Chondrocyte (in vitro differentiated cells): ENCODE measurements at regions not wholly inside any gene's neighbourhood (a gene's known extent, or its start where the extent isn't known, plus 50 kb on each side); places are given as distances from the start of the nearest gene placed in this dataset.
"Not testable (repeated sequence)": the region's sequence is repeated elsewhere in the genome, so short reads cannot be mapped to it uniquely, and the experiment has no call there.

Source experiments
- DNase-seq: peaks from one replicate; pipeline ENCODE4 v3.0.0; 2021; ENCODE audit warnings: mixed read lengths, low spot score
- H3K27ac Mint-ChIP-seq: one replicate; pipeline ENCODE4 v1.8.0; 2021; ENCODE audit warnings: mild to moderate bottlenecking, moderate library complexity, mixed read lengths; ENCODE audit not compliant: unreplicated experiment
- H3K27me3 Mint-ChIP-seq: 2 replicates; pipeline ENCODE4 v1.8.0; 2021; ENCODE audit warnings: low read depth, mixed read lengths
- H3K36me3 Mint-ChIP-seq: 2 replicates; pipeline ENCODE4 v1.8.0; 2021; ENCODE audit warnings: low read depth, mixed read lengths
- H3K4me1 Mint-ChIP-seq: 2 replicates; pipeline ENCODE4 v1.8.0; 2021; ENCODE audit warnings: low read depth, mild to moderate bottlenecking, mixed read lengths
- H3K4me3 Mint-ChIP-seq: one replicate; pipeline ENCODE4 v1.8.0; 2021; ENCODE audit warnings: mild to moderate bottlenecking, moderate library complexity, mixed read lengths; ENCODE audit not compliant: unreplicated experiment
- H3K9me3 Mint-ChIP-seq: 2 replicates; pipeline ENCODE4 v1.8.0; 2021; ENCODE audit warnings: low read depth, mixed read lengths
- CTCF ChIP-seq: fragments of 200-600 bp; sonication (generic); IDR thresholded peaks from 2 replicates; pipeline ENCODE4 v1.5.0; 2021; ENCODE audit warnings: antibody characterized with exemption, mild to moderate bottlenecking, moderate library complexity

DNA sequence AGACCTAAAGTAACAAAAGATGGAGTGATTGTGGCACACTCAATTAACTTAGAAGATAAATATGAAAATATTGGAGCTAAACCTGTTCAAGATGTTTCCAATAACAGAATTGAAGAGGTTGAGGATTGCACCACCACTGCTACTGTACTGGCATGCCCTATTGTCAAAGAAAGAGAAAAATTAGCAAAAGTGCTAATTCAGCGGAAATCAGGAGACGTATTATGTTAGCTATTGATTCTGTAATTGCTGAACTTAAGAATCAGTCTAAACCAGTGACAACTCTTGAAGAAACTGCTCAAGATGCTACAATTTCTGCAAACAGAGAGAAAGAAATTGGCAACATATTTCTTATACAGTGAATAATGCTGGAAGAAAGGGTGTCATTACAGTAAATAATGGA is 754.4 kb downstream of the CDH18 start:
- Mint-ChIP-seq H3K4me3 (no peak overlapping the region), H3K36me3 (no peaks in the 10 kb centered on the region), H3K9me3 (no peaks in the 10 kb centered on the region), H3K4me1 (no peaks in the 10 kb centered on the region), H3K27me3 (peaks cover 2% of the 10 kb centered on the region), H3K27ac (no peak overlapping the region)
- DNase-seq = no peak
- no peak for TF ChIP-seq CTCF

DNA sequence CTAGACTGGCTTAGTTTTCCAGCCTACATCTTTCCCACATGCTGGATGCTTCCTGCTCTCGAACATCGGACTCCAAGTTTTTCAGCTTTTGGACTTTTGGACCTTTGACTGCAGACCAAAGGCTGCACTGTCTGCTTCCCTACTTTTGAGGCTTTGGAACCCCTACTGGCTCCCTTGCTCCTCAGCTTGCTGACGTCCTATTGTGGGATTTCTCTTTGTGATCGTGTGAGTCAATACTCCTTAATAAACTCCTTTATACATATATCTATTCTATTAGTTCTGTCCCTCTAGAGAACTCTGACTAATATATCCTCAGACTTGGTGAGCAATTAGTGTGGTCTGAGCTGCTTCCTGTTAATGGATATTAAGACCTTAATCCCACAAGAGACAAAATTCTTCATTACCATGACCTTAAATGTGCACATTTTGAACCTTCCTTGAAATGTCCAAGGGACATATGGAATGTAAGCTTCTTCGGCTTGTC is 752.9 kb downstream of the CDH18 start:
- H3K27ac Mint-ChIP-seq = no peak overlapping the region
- peaks cover 5% of the 10 kb centered on the region for H3K4me1 Mint-ChIP-seq
- no peaks in the 10 kb centered on the region for H3K36me3 Mint-ChIP-seq
- no peaks in the 10 kb centered on the region for H3K27me3 Mint-ChIP-seq
- H3K4me3 Mint-ChIP-seq = no peak overlapping the region
- no peak for TF ChIP-seq CTCF
- H3K9me3 Mint-ChIP-seq = no peaks in the 10 kb centered on the region
- DNase-seq = no peak

- H3K27ac Mint-ChIP-seq = no peak overlapping the region
- no peak for DNase-seq
- peaks cover 7% of the 10 kb centered on the region for H3K4me1 Mint-ChIP-seq
These were observed 747.8 kb downstream of the CDH18 start for GRCh38 chr5:19240170-19240569.

DNA sequence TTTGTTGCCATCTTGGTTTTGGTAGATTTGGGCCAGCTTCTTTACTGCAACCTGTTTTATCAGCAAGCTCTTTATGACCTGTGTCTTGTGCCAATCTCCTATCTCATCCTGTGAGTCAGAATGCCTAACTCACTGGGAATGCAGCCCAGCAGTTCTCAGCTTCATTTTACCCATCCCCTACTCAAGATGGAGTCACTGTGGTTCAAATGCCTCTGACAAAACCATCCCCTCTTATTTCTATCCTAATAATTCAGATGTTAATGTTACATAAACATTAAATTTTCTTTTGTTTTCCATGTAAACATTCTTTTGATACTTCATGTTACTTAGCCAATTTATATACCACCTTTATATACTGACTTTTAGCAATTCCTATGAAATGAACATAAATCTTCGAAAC is 746.3 kb downstream of the CDH18 start:
- no peaks in the 10 kb centered on the region for H3K9me3 Mint-ChIP-seq
- no peak for TF ChIP-seq CTCF
- peaks cover 7% of the 10 kb centered on the region for H3K4me1 Mint-ChIP-seq
- H3K36me3 Mint-ChIP-seq = no peaks in the 10 kb centered on the region
- DNase-seq = no peak
- H3K27me3 Mint-ChIP-seq = no peaks in the 10 kb centered on the region
- no peak overlapping the region for H3K27ac Mint-ChIP-seq
- H3K4me3 Mint-ChIP-seq = no peak overlapping the region

More at GRCh38 chr5:19240170-19240569, 747.8 kb downstream of the CDH18 start:
- Mint-ChIP-seq H3K9me3 (no peaks in the 10 kb centered on the region), H3K36me3 (no peaks in the 10 kb centered on the region), H3K27me3 (no peaks in the 10 kb centered on the region), H3K4me3 (no peak overlapping the region)
- no peak for TF ChIP-seq CTCF

GRCh38 chr5:19246191-19246590 is 741.8 kb downstream of the CDH18 start:
- H3K27me3 Mint-ChIP-seq, DNase-seq, H3K4me1 Mint-ChIP-seq, H3K36me3 Mint-ChIP-seq, H3K27ac Mint-ChIP-seq, H3K4me3 Mint-ChIP-seq, H3K9me3 Mint-ChIP-seq: not testable (repeated sequence)

DNA sequence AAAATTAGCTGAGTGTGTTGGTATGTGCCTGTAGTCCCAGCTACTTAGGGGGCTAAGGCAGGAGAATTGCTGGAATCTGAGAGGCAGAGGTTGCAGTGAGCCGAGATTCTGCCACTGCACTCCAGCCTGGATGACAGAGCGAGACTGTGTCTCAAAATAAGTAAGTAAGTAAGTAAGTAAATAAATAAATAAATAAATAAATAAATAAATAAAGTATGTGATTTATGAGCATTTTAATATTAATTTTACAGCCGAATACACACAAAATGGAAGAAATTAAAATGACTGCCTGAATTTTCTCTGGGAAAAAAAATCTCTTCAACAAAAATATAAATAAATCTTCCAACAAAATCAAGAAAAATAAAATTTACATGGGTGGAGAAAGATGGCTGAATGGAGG is 740.7 kb downstream of the CDH18 start:
- no peaks in the 10 kb centered on the region for H3K27me3 Mint-ChIP-seq
- H3K9me3 Mint-ChIP-seq = peaks cover 3% of the 10 kb centered on the region
- H3K4me3 Mint-ChIP-seq = no peak overlapping the region
- no peak overlapping the region for H3K27ac Mint-ChIP-seq
- TF ChIP-seq CTCF = no peak
- H3K4me1 Mint-ChIP-seq = no peaks in the 10 kb centered on the region
- no peaks in the 10 kb centered on the region for H3K36me3 Mint-ChIP-seq
- no peak for DNase-seq
